B cell (primary cell): ENCODE measurements at regions not wholly inside any gene's neighbourhood (a gene's known extent, or its start where the extent isn't known, plus 50 kb on each side); places are given as distances from the start of the nearest gene placed in this dataset.

Experiments
- ATAC-seq: fragments of 200-7000 bp; cut with Tn5 transposase; one replicate; pipeline ENCODE4 v1.10.0; 2021; ENCODE audit warnings: low read depth, mild to moderate bottlenecking, moderate number of reproducible peaks, moderate library complexity
- CTCF ChIA-PET: fragments of 350-600 bp; sonication (Branson Sonifier 250); formaldehyde crosslinking; loops from one replicate; lab custom pipeline; 2021; ENCODE audit warnings: antibody characterized with exemption, inconsistent platforms; lab: Charles Lee
- POLR2A ChIA-PET: fragments of 350-600 bp; sonication (Branson Sonifier 250); formaldehyde crosslinking; loops from one replicate; lab custom pipeline; 2021; ENCODE audit warnings: antibody characterized with exemption; lab: Charles Lee
- DNase-seq: peaks from one replicate; pipeline ENCODE4 v3.0.0; 2013
- H2AFZ ChIP-seq: 2 replicates; pipeline ENCODE4 v1.6.1; 2012; ENCODE audit warnings: mild to moderate bottlenecking, low read depth, low read length; ENCODE audit not compliant: insufficient read depth, poor library complexity, severe bottlenecking
- H3K27ac ChIP-seq, 2 donors: 1 replicate in 1 of 2; 2 replicates in 1 of 2; pipeline ENCODE4 v1.5.1; 2012 to 2013; ENCODE audit warnings: low read length in 2 of 2, mild to moderate bottlenecking in 2 of 2, moderate library complexity in 1 of 2
- H3K27me3 ChIP-seq, 4 experiments: fragments of 200-600 bp in 1 of 4; sonication (generic) in 1 of 4; replicated peaks in 1 of 4; 1 replicate in 2 of 4; 2 replicates in 2 of 4; pipeline versions ENCODE4 v1.6.1 to v1.7.0; 2013 to 2016; ENCODE audit warnings: low read length in 3 of 4, mild to moderate bottlenecking in 2 of 4, mixed read lengths in 1 of 4, moderate library complexity in 1 of 4; ENCODE audit not compliant: insufficient read depth in 4 of 4, control insufficient read depth in 3 of 4; ENCODE audit errors: control extremely low read depth in 1 of 4
- H3K36me3 ChIP-seq, 2 experiments: replicated peaks in 1 of 2; 1 replicate in 1 of 2; 2 replicates in 1 of 2; pipeline versions ENCODE4 v1.6.1 to v1.7.1; 2013; ENCODE audit warnings: low read length in 1 of 2; ENCODE audit not compliant: insufficient read depth in 2 of 2, control insufficient read depth in 1 of 2; ENCODE audit errors: control extremely low read depth in 1 of 2, extremely low read depth in 1 of 2
- H3K4me1 ChIP-seq, 2 donors: fragments of 200-600 bp in 1 of 2; sonication (generic) in 1 of 2; 1 replicate in 1 of 2; 2 replicates in 1 of 2; pipeline versions ENCODE4 v1.5.1 to v1.6.1; 2013 to 2017; ENCODE audit warnings: low read length in 2 of 2; ENCODE audit not compliant: control insufficient read depth in 2 of 2, insufficient read depth in 2 of 2
- H3K4me2 ChIP-seq: replicated peaks from 2 replicates; pipeline ENCODE3; 2012; ENCODE audit warnings: mild to moderate bottlenecking, low read depth, low read length; ENCODE audit not compliant: poor library complexity, severe bottlenecking
- H3K4me3 ChIP-seq, 5 experiments: fragments of 200-600 bp in 1 of 5; sonication (generic) in 1 of 5; 1 replicate in 3 of 5; 2 replicates in 2 of 5; pipeline versions ENCODE4 v1.5.1 to v1.7.0; 2011 to 2016; ENCODE audit warnings: low read length in 4 of 5, mild to moderate bottlenecking in 4 of 5, low read depth in 2 of 5, control low read depth in 1 of 5, moderate library complexity in 1 of 5; ENCODE audit not compliant: insufficient read depth in 1 of 5; ENCODE audit errors: control extremely low read depth in 1 of 5, extremely low read depth in 1 of 5
- H3K79me2 ChIP-seq: fragments of 200-600 bp; sonication (generic); one replicate; pipeline ENCODE4 v1.6.0; 2016; ENCODE audit warnings: low read length; ENCODE audit not compliant: control insufficient read depth, insufficient read depth
- H3K9ac ChIP-seq: fragments of 200-600 bp; sonication (generic); 2 replicates; pipeline ENCODE4 v1.6.1; 2017; ENCODE audit warnings: mild to moderate bottlenecking, low read length, moderate library complexity
- H3K9me3 ChIP-seq, 3 donors: one replicate each; pipeline versions ENCODE4 v1.6.1 to v1.7.1; 2013; ENCODE audit warnings: low read length in 2 of 3; ENCODE audit not compliant: control insufficient read depth in 2 of 3, insufficient read depth in 1 of 3; ENCODE audit errors: control extremely low read depth in 1 of 3
- H4K20me1 ChIP-seq: 2 replicates; pipeline ENCODE4 v1.6.0; 2012; ENCODE audit warnings: mild to moderate bottlenecking, low read length; ENCODE audit not compliant: insufficient read depth, control insufficient read depth, poor library complexity, severe bottlenecking
- H3K27ac Mint-ChIP-seq: one replicate; pipeline ENCODE4 v1.8.0; 2021; ENCODE audit warnings: mixed read lengths
- H3K27me3 Mint-ChIP-seq: one replicate; pipeline ENCODE4 v1.8.0; 2021; ENCODE audit warnings: mixed read lengths
- H3K4me1 Mint-ChIP-seq: one replicate; pipeline ENCODE4 v1.8.0; 2021; ENCODE audit warnings: mixed read lengths
- H3K4me3 Mint-ChIP-seq: one replicate; pipeline ENCODE4 v1.8.0; 2021; ENCODE audit warnings: mixed read lengths
- H3K9me3 Mint-ChIP-seq: one replicate; pipeline ENCODE4 v1.8.0; 2022; ENCODE audit warnings: mixed read lengths; ENCODE audit not compliant: insufficient read depth
- EZH2 ChIP-seq: IDR thresholded peaks from 2 replicates; pipeline ENCODE4 v1.6.1; 2012; ENCODE audit warnings: borderline replicate concordance, low read depth, mild to moderate bottlenecking, moderate library complexity, low read length; ENCODE audit not compliant: insufficient read depth, poor library complexity, severe bottlenecking
- WGBS: methylation state at CpG from one replicate; pipeline ENCODE4 v1.1.5; 2013; ENCODE audit warnings: missing lambda C conversion rate; ENCODE audit not compliant: insufficient coverage; 5-methylcytosine and 5-hydroxymethylcytosine counted together
- intact Hi-C: fragments of 100-400 bp; cut with micrococcal nuclease; formaldehyde crosslinking; loops from one replicate; pipeline ENCODE4 v1.10.0; 2022
- TF ChIP-seq, protein P1 (sequence below): fragments of 200-600 bp; IDR thresholded peaks from one replicate; pipeline ENCODE4 v1.8.0; 2022; ENCODE audit warnings: antibody characterized with exemption, mild to moderate bottlenecking

DNA sequence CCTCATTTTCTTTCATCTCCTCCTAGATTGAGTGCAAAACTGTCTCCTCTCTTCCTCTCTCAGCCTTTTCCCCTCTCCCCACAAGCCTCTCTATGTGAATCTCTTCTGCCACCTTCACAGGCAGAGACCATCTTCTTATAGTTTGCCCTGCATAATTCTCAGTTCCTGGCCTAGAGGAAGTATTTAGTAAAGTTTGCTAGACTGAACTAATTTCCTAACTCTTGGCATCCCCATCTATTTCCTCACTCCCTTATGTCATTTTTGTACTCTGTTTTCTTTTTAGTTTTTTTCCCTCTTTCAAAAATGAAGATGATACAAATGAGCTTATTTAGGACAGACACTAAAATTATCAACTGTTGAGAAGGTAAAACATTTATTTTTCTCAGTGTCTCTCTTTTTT is 66.0 kb downstream of the XCL2 start:
- intact Hi-C loops: no loop called here
- Histone ChIP-seq H3K36me3 (no peaks in the 10 kb centered on the region), H4K20me1 (no peaks in the 10 kb centered on the region), H3K9ac (no peak overlapping the region), H3K4me2 (no peak overlapping the region), H3K4me3 (no peak overlapping the region), H2AFZ (no peak overlapping the region), H3K4me1 (no peaks in the 10 kb centered on the region), H3K79me2 (no peaks in the 10 kb centered on the region), H3K9me3 (peaks cover 0 to 7% (median 0%) of the 10 kb centered on the region in 3 donors), H3K27ac (no peak overlapping the region), H3K27me3 (no peaks in the 10 kb centered on the region)
- ChIA-PET POLR2A (no interaction called here), CTCF (no interaction called here)
- Mint-ChIP-seq H3K4me1 (no peaks in the 10 kb centered on the region), H3K27me3 (peaks cover 9% of the 10 kb centered on the region), H3K9me3 (no peaks in the 10 kb centered on the region), H3K4me3 (no peak overlapping the region), H3K27ac (no peak overlapping the region)
- DNase-seq (no peak), ATAC-seq (no peak)
- TF ChIP-seq, protein P1, sequence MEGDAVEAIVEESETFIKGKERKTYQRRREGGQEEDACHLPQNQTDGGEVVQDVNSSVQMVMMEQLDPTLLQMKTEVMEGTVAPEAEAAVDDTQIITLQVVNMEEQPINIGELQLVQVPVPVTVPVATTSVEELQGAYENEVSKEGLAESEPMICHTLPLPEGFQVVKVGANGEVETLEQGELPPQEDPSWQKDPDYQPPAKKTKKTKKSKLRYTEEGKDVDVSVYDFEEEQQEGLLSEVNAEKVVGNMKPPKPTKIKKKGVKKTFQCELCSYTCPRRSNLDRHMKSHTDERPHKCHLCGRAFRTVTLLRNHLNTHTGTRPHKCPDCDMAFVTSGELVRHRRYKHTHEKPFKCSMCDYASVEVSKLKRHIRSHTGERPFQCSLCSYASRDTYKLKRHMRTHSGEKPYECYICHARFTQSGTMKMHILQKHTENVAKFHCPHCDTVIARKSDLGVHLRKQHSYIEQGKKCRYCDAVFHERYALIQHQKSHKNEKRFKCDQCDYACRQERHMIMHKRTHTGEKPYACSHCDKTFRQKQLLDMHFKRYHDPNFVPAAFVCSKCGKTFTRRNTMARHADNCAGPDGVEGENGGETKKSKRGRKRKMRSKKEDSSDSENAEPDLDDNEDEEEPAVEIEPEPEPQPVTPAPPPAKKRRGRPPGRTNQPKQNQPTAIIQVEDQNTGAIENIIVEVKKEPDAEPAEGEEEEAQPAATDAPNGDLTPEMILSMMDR: no peak
- no peak for TF ChIP-seq EZH2

GRCh38 chr1:168476588-168477385 is 67.0 kb downstream of the XCL2 start:
- Mint-ChIP-seq H3K4me1 (no peaks in the 10 kb centered on the region), H3K27ac (no peak overlapping the region), H3K9me3 (no peaks in the 10 kb centered on the region), H3K27me3 (peaks cover 9% of the 10 kb centered on the region), H3K4me3 (no peak overlapping the region)
- Histone ChIP-seq H3K79me2 (no peaks in the 10 kb centered on the region), H2AFZ (no peak overlapping the region), H3K36me3 (no peaks in the 10 kb centered on the region), H3K4me1 (no peaks in the 10 kb centered on the region), H3K4me2 (no peak overlapping the region), H3K4me3 (no peak overlapping the region), H3K9me3 (peaks cover 0 to 7% (median 0%) of the 10 kb centered on the region in 3 donors), H4K20me1 (no peaks in the 10 kb centered on the region), H3K27me3 (no peaks in the 10 kb centered on the region), H3K9ac (no peak overlapping the region), H3K27ac (no peak overlapping the region)
- POLR2A ChIA-PET: no interaction called here
- CTCF ChIA-PET: no interaction called here
- intact Hi-C loops: no loop called here
- ATAC-seq: no peak
- TF ChIP-seq EZH2: no peak
- TF ChIP-seq, protein P1: no peak
- DNase-seq: no peak
- 86% methylated on average over 6 of the region's 7 CpGs for WGBS
